ENCODE measurements at regions not wholly inside any gene's neighbourhood (a gene's known extent, or its start where the extent isn't known, plus 50 kb on each side); places are given as distances from the start of the nearest gene placed in this dataset.

GRCh38 chr15:57821826-57822225 is 115.3 kb downstream of the POLR2M start:
- DNase-seq (ENCODE audit: extremely low read depth, low read depth), result no peak
- TF ChIP-seq, protein P1, sequence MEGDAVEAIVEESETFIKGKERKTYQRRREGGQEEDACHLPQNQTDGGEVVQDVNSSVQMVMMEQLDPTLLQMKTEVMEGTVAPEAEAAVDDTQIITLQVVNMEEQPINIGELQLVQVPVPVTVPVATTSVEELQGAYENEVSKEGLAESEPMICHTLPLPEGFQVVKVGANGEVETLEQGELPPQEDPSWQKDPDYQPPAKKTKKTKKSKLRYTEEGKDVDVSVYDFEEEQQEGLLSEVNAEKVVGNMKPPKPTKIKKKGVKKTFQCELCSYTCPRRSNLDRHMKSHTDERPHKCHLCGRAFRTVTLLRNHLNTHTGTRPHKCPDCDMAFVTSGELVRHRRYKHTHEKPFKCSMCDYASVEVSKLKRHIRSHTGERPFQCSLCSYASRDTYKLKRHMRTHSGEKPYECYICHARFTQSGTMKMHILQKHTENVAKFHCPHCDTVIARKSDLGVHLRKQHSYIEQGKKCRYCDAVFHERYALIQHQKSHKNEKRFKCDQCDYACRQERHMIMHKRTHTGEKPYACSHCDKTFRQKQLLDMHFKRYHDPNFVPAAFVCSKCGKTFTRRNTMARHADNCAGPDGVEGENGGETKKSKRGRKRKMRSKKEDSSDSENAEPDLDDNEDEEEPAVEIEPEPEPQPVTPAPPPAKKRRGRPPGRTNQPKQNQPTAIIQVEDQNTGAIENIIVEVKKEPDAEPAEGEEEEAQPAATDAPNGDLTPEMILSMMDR (IDR thresholded peaks at IDR 0.05; ENCODE audit: low read depth, low read length), result no peak

GRCh38 chr15:57823325-57823882 is 116.9 kb downstream of the POLR2M start:
- TF ChIP-seq, protein P1 (IDR thresholded peaks at IDR 0.05; ENCODE audit: low read depth, low read length), result no peak
- no peak for DNase-seq (ENCODE audit: extremely low read depth, low read depth)

GRCh38 chr15:57824186-57824585 is 117.7 kb downstream of the POLR2M start:
- TF ChIP-seq, protein P1 (IDR thresholded peaks at IDR 0.05; ENCODE audit: low read depth, low read length), result no peak
- DNase-seq (ENCODE audit: extremely low read depth, low read depth), result no peak

GRCh38 chr15:57827021-57827420 is 120.5 kb downstream of the POLR2M start:
- DNase-seq (ENCODE audit: extremely low read depth, low read depth), result no peak
- TF ChIP-seq, protein P1 (IDR thresholded peaks at IDR 0.05; ENCODE audit: low read depth, low read length), result no peak

DNA sequence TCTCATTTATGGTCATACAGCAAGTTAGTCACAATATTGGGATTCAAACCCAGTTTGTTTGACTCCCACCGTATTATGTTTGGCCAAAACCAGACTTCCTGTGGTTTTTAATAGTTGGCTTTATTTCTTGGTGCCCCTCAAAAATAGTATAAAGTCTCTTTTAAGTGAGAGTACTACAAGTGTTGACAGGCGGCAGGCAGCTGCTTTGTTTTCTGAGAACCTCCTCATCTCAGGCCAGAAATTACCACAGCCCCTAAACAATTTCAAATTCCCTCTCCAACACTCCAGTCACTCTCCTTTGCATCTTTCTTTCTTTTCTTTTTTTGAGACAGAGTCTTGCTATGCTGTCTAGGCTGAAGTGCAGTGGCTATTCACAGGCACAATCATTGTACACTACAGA is 121.5 kb downstream of the POLR2M start:
- TF ChIP-seq, protein P1 (IDR thresholded peaks at IDR 0.05; ENCODE audit: low read depth, low read length), result no peak
- no peak for DNase-seq (ENCODE audit: extremely low read depth, low read depth)

DNA sequence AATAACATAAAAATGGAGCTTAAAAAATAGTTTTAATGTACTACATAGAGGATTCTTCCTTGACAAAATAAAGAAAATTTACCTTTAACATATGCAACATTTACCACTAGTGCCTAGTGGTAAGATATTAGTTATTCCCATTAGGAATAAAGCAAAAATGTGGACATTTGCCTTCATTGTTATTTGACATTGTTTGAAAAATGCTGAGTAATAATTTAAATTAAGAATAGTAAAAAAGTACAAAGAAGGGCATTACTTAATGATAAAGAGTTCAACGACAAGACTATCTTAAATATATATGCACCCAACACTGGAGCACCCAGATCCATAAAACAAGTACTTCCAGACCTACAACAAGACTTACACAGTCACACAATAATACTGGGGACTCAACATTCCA is 125.7 kb downstream of the POLR2M start:
- no peak for DNase-seq (ENCODE audit: extremely low read depth, low read depth)
- TF ChIP-seq, protein P1 (IDR thresholded peaks at IDR 0.05; ENCODE audit: low read depth, low read length), result no peak

- DNase-seq (ENCODE audit: extremely low read depth, low read depth), result no peak
- TF ChIP-seq, protein P1 (IDR thresholded peaks at IDR 0.05; ENCODE audit: low read depth, low read length), result no peak
Observed at GRCh38 chr15:57835119-57835518, 128.6 kb downstream of the POLR2M start.
